ENCODE measurements at regions not wholly inside any gene's neighbourhood (a gene's known extent, or its start where the extent isn't known, plus 50 kb on each side); places are given as distances from the start of the nearest gene placed in this dataset.
"Not testable (repeated sequence)": the region's sequence is repeated elsewhere in the genome, so short reads cannot be mapped to it uniquely, and the experiment has no call there.

GRCh38 chr10:126722726-126723125 is 52.2 kb upstream of the C10orf90 start:
- no peak for DNase-seq (ENCODE audit: low read depth in 2 of 2)

- no peak for DNase-seq (ENCODE audit: low read depth in 2 of 2)
Measured at GRCh38 chr10:126723226-126723625, 52.7 kb upstream of the C10orf90 start.

GRCh38 chr10:126729314-126729870 is 58.9 kb upstream of the C10orf90 start:
- DNase-seq (ENCODE audit: low read depth in 2 of 2): no peak

- no peak for DNase-seq (ENCODE audit: low read depth in 2 of 2)
Measured at GRCh38 chr10:126730856-126731609, 60.5 kb upstream of the C10orf90 start.

- DNase-seq (ENCODE audit: low read depth in 2 of 2): no peak
Measured at GRCh38 chr10:126731610-126731990, 61.1 kb upstream of the C10orf90 start.

GRCh38 chr10:126732308-126732707 is 61.8 kb upstream of the C10orf90 start:
- no peak for DNase-seq (ENCODE audit: low read depth in 2 of 2)

GRCh38 chr10:126732868-126733267 is 62.4 kb upstream of the C10orf90 start:
- no peak for DNase-seq (ENCODE audit: low read depth in 2 of 2)

GRCh38 chr10:126734015-126734414 is 63.5 kb upstream of the C10orf90 start:
- DNase-seq (ENCODE audit: low read depth in 2 of 2): no peak

GRCh38 chr10:126734967-126735366 is 64.5 kb upstream of the C10orf90 start:
- DNase-seq (ENCODE audit: low read depth in 2 of 2): no peak

- DNase-seq (ENCODE audit: low read depth in 2 of 2): no peak
Measured at GRCh38 chr10:126736142-126736541, 65.6 kb upstream of the C10orf90 start.

GRCh38 chr10:126736727-126737126 is 66.2 kb upstream of the C10orf90 start:
- no peak for DNase-seq (ENCODE audit: low read depth in 2 of 2)

GRCh38 chr10:126738001-126738400 is 67.5 kb upstream of the C10orf90 start:
- no peak for DNase-seq (ENCODE audit: low read depth in 2 of 2)

- no peak for DNase-seq (ENCODE audit: low read depth in 2 of 2)
Measured at GRCh38 chr10:126744571-126744970, 74.1 kb upstream of the C10orf90 start.

- peak; percentile 6 to 61 for DNase-seq (ENCODE audit: low read depth in 2 of 2)
Measured at GRCh38 chr10:126749015-126749655, 78.6 kb upstream of the C10orf90 start.

- DNase-seq (ENCODE audit: low read depth in 2 of 2): no peak
Measured at GRCh38 chr10:126754966-126755365, 84.5 kb upstream of the C10orf90 start.

GRCh38 chr10:126758867-126759266 is 88.4 kb upstream of the C10orf90 start:
- DNase-seq (ENCODE audit: low read depth in 2 of 2): no peak

- no peak for DNase-seq (ENCODE audit: low read depth in 2 of 2)
Measured at GRCh38 chr10:126759531-126759930, 89.0 kb upstream of the C10orf90 start.

- DNase-seq (ENCODE audit: low read depth in 2 of 2): not testable (repeated sequence)
Measured at GRCh38 chr10:126766646-126767045, 96.2 kb upstream of the C10orf90 start.

- no peak for DNase-seq (ENCODE audit: low read depth in 2 of 2)
Measured at GRCh38 chr10:126770809-126771208, 100.3 kb upstream of the C10orf90 start.

GRCh38 chr10:126776168-126776567 is 105.7 kb upstream of the C10orf90 start:
- no peak for DNase-seq (ENCODE audit: low read depth in 2 of 2)

- DNase-seq (ENCODE audit: low read depth in 2 of 2): no peak
Measured at GRCh38 chr10:126777714-126778113, 107.2 kb upstream of the C10orf90 start.

- no peak for DNase-seq (ENCODE audit: low read depth in 2 of 2)
Measured at GRCh38 chr10:126781450-126782216, 111.1 kb upstream of the C10orf90 start.

Data from activated CD4-positive, alpha-beta T cell treated with anti-CD3 and anti-CD28 coated beads for 24 hours (primary cell).